ENCODE measurements at regions not wholly inside any gene's neighbourhood (a gene's known extent, or its start where the extent isn't known, plus 50 kb on each side); places are given as distances from the start of the nearest gene placed in this dataset.
"Not testable (repeated sequence)": the region's sequence is repeated elsewhere in the genome, so short reads cannot be mapped to it uniquely, and the experiment has no call there.

- Histone ChIP-seq H3K27ac (ENCODE audit: low read length) (no peak overlapping the region), H3K27me3 (ENCODE audit: low read length) (no peaks in the 10 kb centered on the region), H3K4me3 (ENCODE audit: low read length) (no peak overlapping the region), H3K36me3 (ENCODE audit: insufficient read depth, low read length) (no peaks in the 10 kb centered on the region), H3K4me1 (ENCODE audit: low read length) (no peaks in the 10 kb centered on the region), H3K9ac (ENCODE audit: low read length) (no peak overlapping the region), H4K20me1 (ENCODE audit: insufficient read depth, low read depth, low read length) (no peaks in the 10 kb centered on the region), H3K9me3 (ENCODE audit: low read length) (no peaks in the 10 kb centered on the region), H3K9me2 (replicated peaks; ENCODE audit: insufficient read depth, low read length) (no peaks in the 10 kb centered on the region), H2AFZ (ENCODE audit: low read length) (no peak overlapping the region), H3K79me2 (ENCODE audit: low read length) (no peaks in the 10 kb centered on the region), H3K4me2 (ENCODE audit: low read depth, low read length, poor library complexity, severe bottlenecking) (no peak overlapping the region)
- DNase-seq = no peak
Observed at GRCh38 chr1:170806961-170807360, 128.4 kb upstream of the MROH9 start.

- Histone ChIP-seq H4K20me1 (ENCODE audit: insufficient read depth, low read depth, low read length) (no peaks in the 10 kb centered on the region), H3K27me3 (ENCODE audit: low read length) (no peaks in the 10 kb centered on the region), H2AFZ (ENCODE audit: low read length) (no peak overlapping the region), H3K4me2 (ENCODE audit: low read depth, low read length, poor library complexity, severe bottlenecking) (no peak overlapping the region), H3K27ac (ENCODE audit: low read length) (no peak overlapping the region), H3K9ac (ENCODE audit: low read length) (no peak overlapping the region), H3K36me3 (ENCODE audit: insufficient read depth, low read length) (no peaks in the 10 kb centered on the region), H3K4me1 (ENCODE audit: low read length) (no peaks in the 10 kb centered on the region), H3K9me3 (ENCODE audit: low read length) (no peaks in the 10 kb centered on the region), H3K79me2 (ENCODE audit: low read length) (no peaks in the 10 kb centered on the region), H3K4me3 (ENCODE audit: low read length) (no peak overlapping the region), H3K9me2 (replicated peaks; ENCODE audit: insufficient read depth, low read length) (no peaks in the 10 kb centered on the region)
- no peak for DNase-seq
Observed at GRCh38 chr1:170807432-170807831, 127.9 kb upstream of the MROH9 start.

GRCh38 chr1:170808216-170808885 is 127.0 kb upstream of the MROH9 start:
- no peak for DNase-seq
- no peaks in the 10 kb centered on the region for H3K36me3 ChIP-seq (ENCODE audit: insufficient read depth, low read length)
- no peak overlapping the region for H3K4me2 ChIP-seq (ENCODE audit: low read depth, low read length, poor library complexity, severe bottlenecking)
- H4K20me1 ChIP-seq (ENCODE audit: insufficient read depth, low read depth, low read length) = no peaks in the 10 kb centered on the region
- H2AFZ ChIP-seq (ENCODE audit: low read length) = no peak overlapping the region
- H3K27me3 ChIP-seq (ENCODE audit: low read length) = no peaks in the 10 kb centered on the region
- no peaks in the 10 kb centered on the region for H3K9me3 ChIP-seq (ENCODE audit: low read length)
- no peaks in the 10 kb centered on the region for H3K79me2 ChIP-seq (ENCODE audit: low read length)
- H3K9me2 ChIP-seq (replicated peaks; ENCODE audit: insufficient read depth, low read length) = no peaks in the 10 kb centered on the region
- H3K27ac ChIP-seq (ENCODE audit: low read length) = no peak overlapping the region
- H3K4me3 ChIP-seq (ENCODE audit: low read length) = no peak overlapping the region
- H3K9ac ChIP-seq (ENCODE audit: low read length) = no peak overlapping the region
- H3K4me1 ChIP-seq (ENCODE audit: low read length) = no peaks in the 10 kb centered on the region

GRCh38 chr1:170811013-170811412 is 124.3 kb upstream of the MROH9 start:
- not testable (repeated sequence) for H3K4me2 ChIP-seq (ENCODE audit: low read depth, low read length, poor library complexity, severe bottlenecking); H3K9me2 ChIP-seq (replicated peaks; ENCODE audit: insufficient read depth, low read length); H3K9ac ChIP-seq (ENCODE audit: low read length); H2AFZ ChIP-seq (ENCODE audit: low read length); H4K20me1 ChIP-seq (ENCODE audit: insufficient read depth, low read depth, low read length); H3K4me1 ChIP-seq (ENCODE audit: low read length); H3K4me3 ChIP-seq (ENCODE audit: low read length); H3K9me3 ChIP-seq (ENCODE audit: low read length); DNase-seq; H3K79me2 ChIP-seq (ENCODE audit: low read length); H3K27ac ChIP-seq (ENCODE audit: low read length); H3K27me3 ChIP-seq (ENCODE audit: low read length); H3K36me3 ChIP-seq (ENCODE audit: insufficient read depth, low read length)

GRCh38 chr1:170819781-170820180 is 115.6 kb upstream of the MROH9 start:
- no peak for DNase-seq
- Histone ChIP-seq H3K9me3 (ENCODE audit: low read length) (no peaks in the 10 kb centered on the region), H3K4me2 (ENCODE audit: low read depth, low read length, poor library complexity, severe bottlenecking) (no peak overlapping the region), H3K27ac (ENCODE audit: low read length) (no peak overlapping the region), H3K27me3 (ENCODE audit: low read length) (no peaks in the 10 kb centered on the region), H3K4me3 (ENCODE audit: low read length) (no peak overlapping the region), H2AFZ (ENCODE audit: low read length) (no peak overlapping the region), H3K4me1 (ENCODE audit: low read length) (no peaks in the 10 kb centered on the region), H3K9ac (ENCODE audit: low read length) (no peak overlapping the region), H3K36me3 (ENCODE audit: insufficient read depth, low read length) (no peaks in the 10 kb centered on the region), H4K20me1 (ENCODE audit: insufficient read depth, low read depth, low read length) (no peaks in the 10 kb centered on the region), H3K79me2 (ENCODE audit: low read length) (no peaks in the 10 kb centered on the region), H3K9me2 (replicated peaks; ENCODE audit: insufficient read depth, low read length) (no peaks in the 10 kb centered on the region)

GRCh38 chr1:170823120-170823519 is 112.2 kb upstream of the MROH9 start:
- no peaks in the 10 kb centered on the region for H3K9me3 ChIP-seq (ENCODE audit: low read length)
- H3K4me2 ChIP-seq (ENCODE audit: low read depth, low read length, poor library complexity, severe bottlenecking) = no peak overlapping the region
- H3K9me2 ChIP-seq (replicated peaks; ENCODE audit: insufficient read depth, low read length) = no peaks in the 10 kb centered on the region
- H3K36me3 ChIP-seq (ENCODE audit: insufficient read depth, low read length) = no peaks in the 10 kb centered on the region
- no peak overlapping the region for H3K9ac ChIP-seq (ENCODE audit: low read length)
- H4K20me1 ChIP-seq (ENCODE audit: insufficient read depth, low read depth, low read length) = no peaks in the 10 kb centered on the region
- DNase-seq = no peak
- no peak overlapping the region for H2AFZ ChIP-seq (ENCODE audit: low read length)
- H3K27ac ChIP-seq (ENCODE audit: low read length) = no peak overlapping the region
- H3K79me2 ChIP-seq (ENCODE audit: low read length) = no peaks in the 10 kb centered on the region
- no peak overlapping the region for H3K4me3 ChIP-seq (ENCODE audit: low read length)
- H3K27me3 ChIP-seq (ENCODE audit: low read length) = no peaks in the 10 kb centered on the region
- H3K4me1 ChIP-seq (ENCODE audit: low read length) = no peaks in the 10 kb centered on the region

- Histone ChIP-seq H3K79me2 (ENCODE audit: low read length) (no peaks in the 10 kb centered on the region), H3K9ac (ENCODE audit: low read length) (no peak overlapping the region), H3K27me3 (ENCODE audit: low read length) (no peaks in the 10 kb centered on the region), H2AFZ (ENCODE audit: low read length) (no peak overlapping the region), H3K9me2 (replicated peaks; ENCODE audit: insufficient read depth, low read length) (no peaks in the 10 kb centered on the region), H3K4me3 (ENCODE audit: low read length) (no peak overlapping the region), H3K4me2 (ENCODE audit: low read depth, low read length, poor library complexity, severe bottlenecking) (no peak overlapping the region), H3K4me1 (ENCODE audit: low read length) (no peaks in the 10 kb centered on the region), H3K9me3 (ENCODE audit: low read length) (no peaks in the 10 kb centered on the region), H3K36me3 (ENCODE audit: insufficient read depth, low read length) (no peaks in the 10 kb centered on the region), H4K20me1 (ENCODE audit: insufficient read depth, low read depth, low read length) (no peaks in the 10 kb centered on the region), H3K27ac (ENCODE audit: low read length) (no peak overlapping the region)
- DNase-seq = no peak
Observed at GRCh38 chr1:170831276-170831675, 104.1 kb upstream of the MROH9 start.

GRCh38 chr1:170836141-170836540 is 99.2 kb upstream of the MROH9 start:
- H3K36me3 ChIP-seq (ENCODE audit: insufficient read depth, low read length) = no peaks in the 10 kb centered on the region
- no peaks in the 10 kb centered on the region for H4K20me1 ChIP-seq (ENCODE audit: insufficient read depth, low read depth, low read length)
- no peaks in the 10 kb centered on the region for H3K4me1 ChIP-seq (ENCODE audit: low read length)
- no peaks in the 10 kb centered on the region for H3K9me2 ChIP-seq (replicated peaks; ENCODE audit: insufficient read depth, low read length)
- DNase-seq = no peak
- H2AFZ ChIP-seq (ENCODE audit: low read length) = no peak overlapping the region
- H3K4me2 ChIP-seq (ENCODE audit: low read depth, low read length, poor library complexity, severe bottlenecking) = no peak overlapping the region
- no peak overlapping the region for H3K9ac ChIP-seq (ENCODE audit: low read length)
- H3K27me3 ChIP-seq (ENCODE audit: low read length) = no peaks in the 10 kb centered on the region
- no peak overlapping the region for H3K4me3 ChIP-seq (ENCODE audit: low read length)
- no peak overlapping the region for H3K27ac ChIP-seq (ENCODE audit: low read length)
- no peaks in the 10 kb centered on the region for H3K79me2 ChIP-seq (ENCODE audit: low read length)
- no peaks in the 10 kb centered on the region for H3K9me3 ChIP-seq (ENCODE audit: low read length)

GRCh38 chr1:170840371-170840770 is 95.0 kb upstream of the MROH9 start:
- no peaks in the 10 kb centered on the region for H3K9me2 ChIP-seq (replicated peaks; ENCODE audit: insufficient read depth, low read length)
- no peaks in the 10 kb centered on the region for H3K79me2 ChIP-seq (ENCODE audit: low read length)
- H3K9ac ChIP-seq (ENCODE audit: low read length) = no peak overlapping the region
- H2AFZ ChIP-seq (ENCODE audit: low read length) = no peak overlapping the region
- no peak for DNase-seq
- no peak overlapping the region for H3K4me3 ChIP-seq (ENCODE audit: low read length)
- no peaks in the 10 kb centered on the region for H3K9me3 ChIP-seq (ENCODE audit: low read length)
- no peak overlapping the region for H3K27ac ChIP-seq (ENCODE audit: low read length)
- no peaks in the 10 kb centered on the region for H3K4me1 ChIP-seq (ENCODE audit: low read length)
- H4K20me1 ChIP-seq (ENCODE audit: insufficient read depth, low read depth, low read length) = no peaks in the 10 kb centered on the region
- H3K36me3 ChIP-seq (ENCODE audit: insufficient read depth, low read length) = no peaks in the 10 kb centered on the region
- H3K4me2 ChIP-seq (ENCODE audit: low read depth, low read length, poor library complexity, severe bottlenecking) = no peak overlapping the region
- H3K27me3 ChIP-seq (ENCODE audit: low read length) = no peaks in the 10 kb centered on the region

Data from Karpas-422 (cell line).